Stomach (tissue), 8 donors: ENCODE measurements at regions not wholly inside any gene's neighbourhood (a gene's known extent, or its start where the extent isn't known, plus 50 kb on each side); places are given as distances from the start of the nearest gene placed in this dataset.

Experiments
- DNase-seq, 2 donors: peaks; one replicate each; pipeline versions ENCODE4 v3.0.0 to v3.0.0-alpha.2; 2013 to 2019
- H3K27ac ChIP-seq, 5 donors: fragments of 200-600 bp in 4 of 5; sonication (generic) in 4 of 5; one replicate each; pipeline ENCODE4 v1.5.1; 2013 to 2019; ENCODE audit warnings: mild to moderate bottlenecking in 1 of 5, moderate library complexity in 1 of 5
- H3K27me3 ChIP-seq, 3 donors: fragments of 200-600 bp; sonication (generic); one replicate each; pipeline ENCODE4 v1.5.1; 2017 to 2019; ENCODE audit warnings: mixed run types in 1 of 3
- H3K36me3 ChIP-seq, 4 donors: fragments of 200-600 bp; sonication (generic); 1 replicate in 3 of 4; 2 replicates in 1 of 4; pipeline ENCODE4 v1.5.1; 2016 to 2019
- H3K4me1 ChIP-seq, 4 donors: fragments of 200-600 bp; sonication (generic); one replicate each; pipeline ENCODE4 v1.5.1; 2016 to 2019
- H3K4me3 ChIP-seq, 4 donors: fragments of 200-600 bp; sonication (generic) in 3 of 4; one replicate each; pipeline ENCODE4 v1.5.1; 2016 to 2019; ENCODE audit warnings: mild to moderate bottlenecking in 1 of 4
- H3K9me3 ChIP-seq, 4 donors: fragments of 200-600 bp; sonication (generic); one replicate each; pipeline ENCODE4 v1.5.1; 2016 to 2019
- CTCF ChIP-seq, 7 experiments: fragments of 450-650 bp in 4 of 7; fragments of 200-600 bp in 3 of 7; sonication (generic) in 3 of 7; IDR thresholded peaks; one replicate each; pipeline ENCODE4 v1.5.1; 2016 to 2019; ENCODE audit warnings: antibody characterized with exemption in 7 of 7, control low read depth in 2 of 7, mild to moderate bottlenecking in 1 of 7
- EP300 ChIP-seq: sonication (generic); formaldehyde crosslinking; IDR thresholded peaks from one replicate; pipeline ENCODE4 v1.6.1; 2017; ENCODE audit warnings: antibody characterized with exemption
- POLR2A ChIP-seq, 4 donors: fragments of 450-650 bp; IDR thresholded peaks; one replicate each; pipeline ENCODE4 v1.6.1; 2016; ENCODE audit warnings: antibody characterized with exemption in 4 of 4, control low read depth in 2 of 4, mild to moderate bottlenecking in 1 of 4, moderate library complexity in 1 of 4
- POLR2AphosphoS5 ChIP-seq, 3 donors: sonication (generic); formaldehyde crosslinking; IDR thresholded peaks; one replicate each; pipeline ENCODE4 v1.6.1; 2016; ENCODE audit warnings: antibody characterized with exemption in 3 of 3
- WGBS, 5 donors: extraction: QIAGEN DNeasy Blood & Tissue Kit in 3 of 5; methylation state at CpG; one replicate each; pipeline versions ENCODE4 v1.1.5 to v1.1.7; 2013 to 2018; 5-methylcytosine and 5-hydroxymethylcytosine counted together
- intact Hi-C: fragments of 100-400 bp; cut with DNase I; formaldehyde crosslinking; loops from one replicate; pipeline ENCODE4 v1.15.1; 2023; ENCODE audit warnings: low total_unique reads
- donor health status: healthy with polysubstance abuse.
- donor health status: Bipolar disorder and iron deficiency.
- donor health status: healthy.

GRCh38 chr12:70070494-70071007, 172.7 kb upstream of the CNOT2 start:
- H3K27ac ChIP-seq = no peak overlapping the region
- TF ChIP-seq CTCF (IDR thresholded peaks at IDR 0.05) (no peak), POLR2AphosphoS5 (IDR thresholded peaks at IDR 0.05) (no peak), POLR2A (IDR thresholded peaks at IDR 0.05) (no peak), EP300 (no peak)
- no peak for DNase-seq
- no peaks in the 10 kb centered on the region for H3K27me3 ChIP-seq
- no peak overlapping the region for H3K4me3 ChIP-seq
- intact Hi-C loops = no loop called here
- WGBS, 5 donors = 82 to 91% (median 90%) methylated on average over 5 of the region's 5 CpGs
- H3K36me3 ChIP-seq = no peaks in the 10 kb centered on the region
- H3K4me1 ChIP-seq = no peaks in the 10 kb centered on the region
- H3K9me3 ChIP-seq = no peaks in the 10 kb centered on the region

GRCh38 chr12:70074510-70074909, 168.7 kb upstream of the CNOT2 start:
- H3K9me3 ChIP-seq = no peaks in the 10 kb centered on the region
- no peak overlapping the region for H3K4me3 ChIP-seq
- no peaks in the 10 kb centered on the region for H3K27me3 ChIP-seq
- intact Hi-C loops = no loop called here
- H3K27ac ChIP-seq = no peak overlapping the region
- no peak for DNase-seq
- TF ChIP-seq POLR2AphosphoS5 (IDR thresholded peaks at IDR 0.05) (no peak), EP300 (no peak), POLR2A (IDR thresholded peaks at IDR 0.05) (no peak), CTCF (IDR thresholded peaks at IDR 0.05) (no peak)
- H3K4me1 ChIP-seq = no peaks in the 10 kb centered on the region
- H3K36me3 ChIP-seq = no peaks in the 10 kb centered on the region

GRCh38 chr12:70077441-70077840, 165.8 kb upstream of the CNOT2 start:
- no peak for TF ChIP-seq EP300
- intact Hi-C loops = no loop called here
- Histone ChIP-seq H3K4me3 (no peak overlapping the region), H3K36me3 (no peaks in the 10 kb centered on the region), H3K27ac (no peak overlapping the region), H3K9me3 (no peaks in the 10 kb centered on the region), H3K27me3 (no peaks in the 10 kb centered on the region), H3K4me1 (no peaks in the 10 kb centered on the region)
- no peak for DNase-seq
- 67 to 81% (median 76%) methylated on average over 2 of the region's 2 CpGs for WGBS, 5 donors

- no peak for TF ChIP-seq POLR2AphosphoS5 (IDR thresholded peaks at IDR 0.05)
- no peak for TF ChIP-seq CTCF (IDR thresholded peaks at IDR 0.05)
- no peaks in the 10 kb centered on the region for H3K9me3 ChIP-seq
- H3K4me3 ChIP-seq = no peak overlapping the region
- H3K27me3 ChIP-seq = no peaks in the 10 kb centered on the region
- WGBS, 5 donors = 84 to 96% (median 87%) methylated on average over 2 of the region's 2 CpGs
- no peaks in the 10 kb centered on the region for H3K4me1 ChIP-seq
- DNase-seq = no peak
- no peak overlapping the region for H3K27ac ChIP-seq
- intact Hi-C loops = no loop called here
- H3K36me3 ChIP-seq = no peaks in the 10 kb centered on the region
Observed at GRCh38 chr12:70078161-70078560, 165.1 kb upstream of the CNOT2 start.

- H3K4me1 ChIP-seq = no peaks in the 10 kb centered on the region
- H3K36me3 ChIP-seq = no peaks in the 10 kb centered on the region
- no peak for TF ChIP-seq POLR2AphosphoS5 (IDR thresholded peaks at IDR 0.05)
- no peak for DNase-seq
- no peaks in the 10 kb centered on the region for H3K27me3 ChIP-seq
- no peaks in the 10 kb centered on the region for H3K9me3 ChIP-seq
- intact Hi-C loops = no loop called here
- no peak overlapping the region for H3K27ac ChIP-seq
- no peak overlapping the region for H3K4me3 ChIP-seq
- 35 to 51% (median 40%) methylated on average over 2 of the region's 2 CpGs for WGBS, 5 donors
Observed at GRCh38 chr12:70080566-70080965, 162.7 kb upstream of the CNOT2 start.
